Putamen (tissue), 1 donor: ENCODE measurements at regions not wholly inside any gene's neighbourhood (a gene's known extent, or its start where the extent isn't known, plus 50 kb on each side); places are given as distances from the start of the nearest gene placed in this dataset.

Source experiments
- DNase-seq: peaks from one replicate; pipeline ENCODE4 v3.0.0-alpha.2; 2016; ENCODE audit warnings: low spot score

DNA sequence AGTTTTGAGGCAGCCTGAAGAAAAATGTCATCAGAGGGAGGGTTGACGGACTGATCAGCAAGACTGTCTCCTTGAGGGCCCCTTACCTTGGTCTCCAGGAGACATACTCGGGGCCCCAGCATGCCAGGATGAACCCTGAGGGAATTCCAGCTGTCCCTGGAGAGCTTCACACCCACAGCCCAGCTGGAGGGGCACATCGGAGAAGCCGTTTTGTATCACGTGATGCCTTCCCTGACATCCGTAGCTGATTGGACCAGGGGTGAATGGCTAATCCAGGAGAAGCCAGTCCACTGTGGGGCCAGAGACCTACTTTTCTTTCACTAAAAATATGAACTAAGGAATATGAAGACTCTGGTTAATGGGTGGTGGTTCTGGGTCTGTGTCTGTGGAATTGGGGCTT is 86.0 kb upstream of the TP53I11 start:
- DNase-seq: no peak

DNA sequence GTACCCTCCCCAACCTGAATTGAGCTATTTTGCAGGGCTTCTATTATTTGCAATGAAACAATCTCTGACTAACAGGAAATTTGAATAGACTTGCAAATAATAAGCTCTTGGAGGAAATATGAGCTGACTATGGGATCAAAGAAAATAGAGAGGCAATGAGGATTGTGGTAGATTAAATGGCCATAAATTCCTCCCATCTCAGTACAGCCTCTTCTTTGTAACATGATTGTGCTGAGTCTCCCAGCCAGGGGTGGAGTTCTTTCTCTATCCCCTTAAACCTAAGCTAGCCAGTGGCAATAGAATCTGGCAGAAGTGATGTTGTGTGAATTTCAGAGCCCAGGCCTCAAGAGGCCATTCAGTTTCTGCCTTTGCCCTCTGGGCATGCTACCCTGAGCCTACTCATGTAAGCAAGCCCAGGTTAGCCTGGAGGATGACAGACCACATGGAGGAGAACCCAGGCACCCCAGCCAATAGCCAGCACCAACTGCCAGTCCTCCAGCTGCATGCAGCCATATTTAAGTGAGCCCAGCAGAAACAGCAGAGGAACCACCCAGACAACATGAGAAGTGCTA is 86.8 kb upstream of the TP53I11 start:
- DNase-seq: no peak

DNA sequence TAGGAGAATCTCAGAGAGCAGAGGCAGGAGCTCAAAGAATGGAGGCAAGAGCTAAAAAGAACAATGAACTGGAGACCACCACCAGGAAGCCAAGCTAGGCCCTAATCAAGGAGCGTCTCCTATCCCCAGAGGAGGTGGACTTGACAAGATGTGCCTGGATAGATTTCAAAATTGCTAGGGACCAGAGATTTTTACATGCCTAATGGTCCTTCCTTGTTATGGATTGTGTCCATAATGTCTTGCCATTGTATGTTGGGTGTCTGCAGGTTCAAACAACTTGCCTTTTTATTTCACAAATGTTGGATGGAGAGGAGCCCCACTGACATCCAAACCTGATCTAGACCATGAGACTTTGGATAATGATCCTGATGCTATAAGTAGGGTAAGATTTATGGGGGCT is 88.2 kb upstream of the TP53I11 start:
- no peak for DNase-seq

DNA sequence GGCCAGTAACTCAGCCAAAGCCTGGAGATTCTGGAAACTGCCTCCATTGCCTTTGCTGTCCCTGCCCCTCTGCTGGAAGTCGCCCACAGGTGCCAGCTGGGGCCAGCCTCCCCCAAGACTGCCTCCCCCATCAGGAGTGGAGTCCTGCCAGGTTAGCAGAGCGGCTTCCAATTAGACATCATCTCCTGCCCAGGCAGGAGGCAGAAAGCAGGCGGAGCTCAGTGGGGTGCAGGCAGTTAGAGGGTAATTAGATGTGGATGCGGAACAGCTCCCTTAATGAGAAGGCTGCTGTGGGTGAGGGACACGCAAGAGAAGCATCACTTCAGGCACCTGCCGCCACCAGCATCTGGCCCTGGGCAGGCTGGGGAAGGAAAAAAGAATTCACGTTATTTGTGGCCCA is 90.9 kb upstream of the TP53I11 start:
- no peak for DNase-seq

DNA sequence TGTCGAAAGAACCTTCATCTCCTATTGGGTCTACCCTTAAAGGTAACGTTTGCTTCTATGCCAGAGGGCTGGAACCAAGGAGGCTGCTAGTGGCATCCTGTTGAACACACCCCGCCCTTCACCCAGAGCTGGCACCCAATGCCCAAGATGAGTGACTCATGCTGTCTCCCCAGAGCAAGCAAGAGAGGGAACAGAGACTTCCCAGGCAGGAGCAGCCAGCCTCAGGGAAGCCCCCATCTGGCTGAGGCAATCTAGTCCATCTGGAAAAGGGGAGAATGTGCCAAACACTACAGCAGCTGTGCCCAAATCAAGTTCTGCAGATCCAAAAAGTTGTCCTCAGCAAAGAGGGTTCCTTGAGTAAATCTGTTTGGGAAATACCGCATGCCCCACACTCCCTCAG is 91.9 kb upstream of the TP53I11 start:
- no peak for DNase-seq

DNA sequence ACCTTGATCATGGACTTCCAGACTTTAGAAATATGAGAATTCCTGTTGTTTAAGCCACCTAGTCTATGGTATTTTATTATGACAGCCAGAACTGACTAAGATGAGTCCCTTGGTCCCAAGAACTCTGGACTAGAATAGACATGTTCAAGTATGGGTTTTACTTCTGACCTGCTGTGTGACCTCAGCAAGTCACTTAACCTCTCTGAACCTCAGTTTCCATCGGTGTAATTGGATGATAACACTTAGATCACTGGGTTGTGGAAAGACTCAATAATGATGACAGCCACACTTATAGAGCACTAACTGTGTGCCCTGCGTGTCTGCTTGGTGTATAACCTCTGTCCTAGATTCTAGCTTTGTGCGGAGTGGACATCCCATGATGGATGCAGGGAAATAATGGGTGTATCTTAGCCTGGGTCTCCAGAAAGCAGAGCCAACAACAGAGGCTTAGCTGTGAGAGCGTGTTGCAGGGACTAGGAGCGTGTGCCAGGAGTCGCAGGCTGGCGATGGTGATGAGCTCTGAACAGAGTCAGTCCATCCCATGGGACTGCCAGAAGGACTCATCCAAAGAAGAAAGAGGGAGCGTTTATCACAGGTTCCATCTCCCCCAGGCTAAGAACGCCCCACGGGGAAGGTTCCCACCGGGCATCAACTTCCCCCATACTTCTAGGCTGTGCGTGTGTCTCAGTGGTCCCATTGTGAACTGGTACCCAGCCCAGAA is 93.2 kb upstream of the TP53I11 start:
- no peak for DNase-seq

DNA sequence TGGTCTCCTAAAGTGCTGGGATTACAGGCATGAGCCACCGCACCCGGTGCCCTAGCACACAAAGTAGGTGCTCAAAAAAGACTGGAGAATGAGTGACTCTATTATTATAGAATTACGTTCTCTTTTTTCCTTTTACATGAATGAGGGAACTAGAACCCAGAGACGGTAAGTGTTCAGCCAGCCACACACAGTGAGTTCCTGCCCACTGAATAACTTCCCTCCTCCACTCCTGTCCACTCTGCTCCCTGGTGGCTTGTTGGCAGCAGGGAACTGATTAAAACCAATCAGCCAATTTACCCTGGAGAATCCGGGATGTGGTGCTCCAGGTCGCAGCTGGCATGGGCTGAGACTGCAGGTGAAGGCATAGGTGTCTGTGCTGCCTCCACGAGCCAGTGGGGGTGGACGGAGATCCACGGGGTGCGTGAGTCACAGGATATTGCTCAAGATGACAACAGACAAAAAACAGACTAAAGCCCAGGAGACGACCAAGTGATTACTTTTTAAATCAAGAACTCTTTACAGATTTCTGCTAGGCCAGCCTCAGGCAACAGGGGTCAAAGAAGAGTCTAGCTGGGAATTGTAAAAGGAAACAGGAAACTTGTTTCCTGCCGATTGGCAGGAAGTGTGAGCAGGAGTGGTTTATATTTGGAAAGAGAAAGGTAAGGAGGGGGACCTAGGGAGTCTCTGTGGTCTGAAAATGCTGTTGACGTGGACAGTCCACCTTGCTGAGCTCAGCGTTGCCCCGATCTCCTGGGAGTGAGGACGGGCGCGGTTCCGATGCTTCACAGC is 95.2 kb upstream of the TP53I11 start:
- DNase-seq: no peak

DNA sequence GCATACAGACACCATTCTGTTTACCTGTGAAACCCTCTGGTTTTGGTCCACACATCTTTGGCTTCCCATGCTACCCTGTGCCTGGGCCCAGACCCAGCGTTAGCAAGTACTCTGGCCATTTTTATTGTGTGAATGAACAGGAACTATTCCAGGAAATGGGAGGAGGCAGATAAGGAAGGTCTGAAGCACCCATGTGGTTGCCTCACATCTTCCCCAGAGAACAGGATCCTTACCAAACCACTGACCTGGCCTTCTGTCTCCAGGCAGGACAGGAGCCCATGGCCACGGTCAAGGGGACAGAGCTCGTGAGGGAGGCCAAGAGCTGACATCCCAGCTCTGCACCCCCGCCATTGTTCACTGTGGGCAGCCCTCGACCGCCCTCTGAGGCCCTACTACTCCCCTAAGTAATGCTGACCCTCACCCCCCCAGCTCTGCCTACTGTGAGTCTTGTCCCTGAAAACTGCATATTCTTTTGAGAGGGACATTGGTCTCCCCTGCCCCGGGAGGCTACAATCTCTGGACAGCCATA is 97.7 kb upstream of the TP53I11 start:
- no peak for DNase-seq

DNA sequence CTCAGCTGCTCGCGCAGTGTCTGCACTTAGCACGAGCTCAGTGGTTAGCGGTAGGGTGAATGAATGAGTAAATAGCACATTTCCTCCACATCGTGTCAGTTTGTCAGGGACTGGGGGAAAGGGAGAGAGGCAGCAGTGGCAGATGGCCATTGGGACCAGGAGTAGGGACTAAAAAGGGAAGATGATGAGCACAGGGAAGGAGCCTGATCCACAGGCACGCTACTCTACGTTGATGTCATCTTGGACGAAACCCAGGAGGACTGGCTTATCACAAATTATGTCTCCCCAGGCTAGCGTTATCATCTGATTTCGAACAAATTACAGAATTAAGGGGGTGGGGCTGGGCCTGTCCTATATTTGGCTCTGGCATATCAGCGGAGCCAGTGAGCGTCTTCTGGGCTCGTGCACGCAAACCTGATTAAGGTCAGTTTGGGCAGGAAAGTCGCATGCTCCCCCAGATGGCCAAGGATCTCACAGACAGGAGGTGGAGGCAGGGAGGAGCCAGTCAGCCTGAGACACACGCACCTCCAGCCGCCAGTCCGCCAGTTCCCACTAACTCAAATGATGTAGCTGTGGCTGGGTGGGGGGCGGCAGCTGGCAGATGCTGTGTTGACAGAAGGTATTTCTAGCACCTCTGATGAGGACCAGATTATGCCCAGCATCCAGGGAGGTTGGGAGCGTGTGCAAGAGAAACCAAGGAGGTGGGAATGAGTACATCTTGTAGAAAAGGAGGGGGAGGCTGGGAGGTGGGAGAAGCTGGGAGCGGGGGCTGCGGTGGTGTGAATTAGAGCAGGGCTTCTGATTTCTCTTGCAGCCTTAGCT is 97.4 kb upstream of the PRDM11 start:
- DNase-seq: no peak

DNA sequence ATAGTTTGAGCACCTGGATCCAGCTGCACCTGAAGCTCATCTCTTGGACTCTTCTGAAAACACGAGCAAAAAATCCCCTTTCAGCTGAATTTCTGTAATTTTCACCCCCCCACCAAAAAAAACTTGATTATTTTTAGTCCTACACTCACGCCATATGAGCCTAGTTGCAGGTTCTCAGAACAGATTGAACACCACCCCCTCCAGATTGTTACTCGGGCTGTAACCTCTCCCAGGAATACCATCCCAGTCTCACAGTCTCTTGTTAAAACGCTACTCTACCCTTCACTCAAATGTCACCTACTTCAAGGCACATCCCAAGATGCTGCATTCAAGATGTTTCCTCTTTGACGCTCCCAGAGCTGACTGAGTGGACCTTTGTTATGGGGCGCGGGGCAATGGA is 96.3 kb upstream of the PRDM11 start:
- no peak for DNase-seq

DNA sequence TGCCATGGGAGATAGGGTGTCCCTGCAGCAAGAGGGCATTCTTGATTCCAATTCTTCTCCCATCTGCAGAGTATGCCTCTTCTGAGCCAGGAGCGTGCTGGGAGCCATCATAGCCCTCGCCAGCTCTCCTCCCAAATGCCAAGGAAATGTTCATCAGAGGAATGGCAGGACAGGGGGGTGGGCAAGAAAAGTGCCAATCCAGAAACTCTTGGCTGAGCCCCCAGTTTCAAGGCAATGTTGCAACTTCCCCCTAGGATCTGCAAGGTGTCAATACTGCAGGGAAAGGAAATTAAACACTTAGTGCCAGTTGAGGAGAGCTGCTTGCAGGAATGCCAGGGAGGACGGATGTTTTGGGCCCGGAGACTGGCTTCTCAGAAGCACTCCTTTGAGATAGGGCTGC is 94.8 kb upstream of the PRDM11 start:
- DNase-seq: no peak

DNA sequence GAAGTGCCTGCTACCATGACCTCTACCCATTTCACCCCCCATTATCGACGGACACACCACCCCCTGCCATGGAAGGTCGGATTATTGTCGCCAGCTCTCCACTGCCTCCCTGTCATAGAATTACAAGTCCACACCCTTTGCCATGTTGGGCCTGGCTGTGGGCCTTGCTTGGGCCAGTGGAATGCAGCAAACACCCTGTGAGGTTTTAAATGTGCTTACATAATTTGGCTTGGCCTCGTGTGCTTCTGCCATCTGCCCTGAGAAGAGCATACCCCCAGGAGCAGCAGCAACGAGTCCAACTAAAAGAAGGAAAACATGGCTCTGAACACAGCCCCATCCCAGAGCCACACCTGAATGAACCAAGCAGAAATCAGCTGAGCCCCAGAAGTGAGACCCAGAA is 94.1 kb upstream of the PRDM11 start:
- DNase-seq: no peak

DNA sequence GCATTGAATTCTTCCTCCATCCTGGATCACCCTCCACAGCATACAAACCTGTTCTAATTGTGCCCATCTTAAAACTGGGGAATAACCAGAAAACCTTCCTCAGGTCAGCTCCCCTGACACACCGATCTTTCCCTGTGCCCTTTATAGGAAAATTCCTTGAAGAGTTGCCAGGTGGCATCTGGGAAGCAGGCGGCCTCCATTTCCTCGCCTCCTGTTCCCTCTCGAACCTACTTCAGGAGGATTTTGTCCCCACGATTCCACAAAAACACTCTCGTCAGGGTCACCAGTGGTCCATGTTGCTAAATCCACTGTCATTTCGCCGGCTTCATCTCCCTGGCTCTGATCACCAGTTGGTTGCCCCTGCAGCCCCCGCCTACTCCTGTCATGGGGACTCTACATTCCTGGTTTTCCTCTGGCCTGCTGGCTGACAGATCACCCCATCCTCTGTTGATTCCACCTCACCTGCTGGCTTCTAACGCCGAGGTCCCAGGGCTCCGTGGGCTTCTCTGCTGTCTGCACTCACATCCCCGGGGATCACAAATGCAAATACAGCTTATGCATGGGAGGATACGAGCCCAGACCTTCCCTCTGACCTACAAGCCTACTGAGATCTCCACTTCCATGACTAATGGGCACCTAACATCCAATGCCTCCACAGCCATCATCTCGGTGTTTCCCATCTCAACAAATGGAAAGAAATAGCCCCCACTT is 92.5 kb upstream of the PRDM11 start:
- DNase-seq: no peak

DNA sequence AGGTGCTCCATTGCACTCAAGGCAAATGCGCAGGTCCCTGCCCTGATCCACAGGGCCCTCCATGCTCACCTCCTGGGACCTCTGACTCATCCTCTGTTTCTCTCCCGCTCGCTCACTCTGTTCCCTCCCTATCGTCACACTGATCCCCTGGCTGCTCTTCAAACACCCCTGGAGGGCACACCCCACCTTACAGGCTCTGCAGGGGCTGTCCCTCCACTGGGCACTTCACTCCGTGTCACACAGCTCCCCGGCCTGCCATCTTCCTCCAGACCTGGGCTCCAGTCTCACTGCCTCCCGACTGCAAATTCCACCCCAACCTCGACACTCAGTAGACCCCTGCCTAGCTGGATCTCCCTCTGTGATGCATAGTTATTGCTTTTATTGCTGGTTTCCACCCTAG is 91.5 kb upstream of the PRDM11 start:
- DNase-seq: no peak

DNA sequence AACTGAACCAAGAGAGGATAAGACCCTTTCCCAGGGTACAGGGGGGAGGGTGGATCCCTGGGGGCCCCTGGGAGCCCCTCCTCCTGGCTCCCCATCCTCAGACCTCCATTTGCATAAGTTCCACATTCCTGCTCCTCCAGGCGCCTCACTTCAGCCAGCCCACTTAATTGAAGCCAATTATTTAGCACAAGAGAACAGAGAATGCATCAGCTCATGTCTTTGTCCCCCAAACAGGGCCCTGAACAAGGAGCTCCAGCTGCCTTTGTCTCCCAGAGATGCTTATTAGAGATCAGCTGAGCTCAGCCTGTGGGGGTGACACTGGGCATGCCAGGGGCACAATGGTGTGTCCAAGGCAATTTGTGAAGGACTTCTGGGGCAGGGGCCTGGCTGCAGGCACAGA is 89.9 kb upstream of the PRDM11 start:
- DNase-seq: no peak

DNA sequence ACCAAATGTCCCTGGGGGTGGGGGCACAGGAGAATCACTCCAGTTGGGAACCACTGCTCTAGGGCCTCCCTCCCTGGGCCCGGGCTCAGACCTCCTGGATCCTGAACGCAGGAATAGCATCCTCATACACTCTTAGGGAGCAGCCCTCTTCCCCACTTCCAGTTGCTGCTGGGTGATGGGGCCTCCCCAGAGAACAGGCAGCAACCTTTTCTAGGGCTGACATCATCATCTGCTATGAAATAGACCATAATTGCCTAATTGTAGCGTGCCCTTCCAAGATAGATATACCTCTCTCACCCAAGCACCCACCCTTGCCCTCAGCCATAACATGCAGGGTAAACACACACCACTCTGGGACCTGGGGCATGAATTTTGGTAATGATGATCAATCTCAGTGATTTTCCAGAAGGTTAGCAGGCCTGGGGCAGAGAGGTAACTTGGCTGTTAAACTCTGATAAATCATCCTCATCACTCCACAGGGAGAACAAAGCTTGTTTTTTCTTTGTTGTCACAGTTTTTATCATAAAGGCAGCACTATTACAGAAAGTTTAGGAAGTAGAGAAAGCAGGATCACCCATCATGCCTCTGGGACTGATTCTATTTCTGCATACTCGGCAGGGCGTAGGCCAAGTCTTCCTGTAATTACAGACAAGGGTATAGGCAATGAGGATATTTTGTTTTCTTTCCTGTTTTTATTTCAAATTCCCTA is 88.3 kb upstream of the PRDM11 start:
- DNase-seq: no peak

DNA sequence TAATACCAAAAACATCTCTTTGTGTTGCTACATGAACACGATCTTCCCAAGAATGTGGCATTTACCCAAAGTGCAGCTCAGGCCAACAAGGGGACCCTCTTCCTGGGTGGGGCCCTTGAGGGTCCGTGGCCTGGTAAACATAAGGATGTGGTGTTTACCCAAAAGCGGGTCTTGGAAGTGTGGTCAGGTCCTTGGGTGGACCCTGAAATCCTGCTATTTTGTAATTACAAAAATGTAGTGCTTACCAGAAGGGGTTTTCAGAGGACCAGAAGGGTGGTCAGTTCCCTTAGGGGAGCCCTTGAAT is 87.8 kb upstream of the PRDM11 start:
- no peak for DNase-seq

DNA sequence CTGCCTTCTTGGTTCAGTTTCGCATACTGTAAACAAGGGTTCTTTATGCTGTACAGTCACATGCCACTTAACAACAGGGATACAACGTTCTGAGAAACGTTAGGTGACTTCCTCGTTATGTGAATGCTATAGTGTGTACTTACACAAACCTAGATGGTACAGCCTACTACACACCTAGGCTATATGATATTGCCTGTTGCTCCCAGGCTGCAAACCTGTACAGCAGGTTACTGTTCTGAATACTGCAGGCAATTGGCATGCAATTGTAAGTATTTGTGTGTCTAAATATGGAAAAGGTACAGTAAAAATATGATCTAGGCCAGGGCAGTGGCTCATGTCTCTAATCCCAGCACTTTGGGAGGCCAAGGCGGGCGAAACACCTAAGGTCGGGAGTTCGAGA is 85.7 kb upstream of the PRDM11 start:
- no peak for DNase-seq

DNA sequence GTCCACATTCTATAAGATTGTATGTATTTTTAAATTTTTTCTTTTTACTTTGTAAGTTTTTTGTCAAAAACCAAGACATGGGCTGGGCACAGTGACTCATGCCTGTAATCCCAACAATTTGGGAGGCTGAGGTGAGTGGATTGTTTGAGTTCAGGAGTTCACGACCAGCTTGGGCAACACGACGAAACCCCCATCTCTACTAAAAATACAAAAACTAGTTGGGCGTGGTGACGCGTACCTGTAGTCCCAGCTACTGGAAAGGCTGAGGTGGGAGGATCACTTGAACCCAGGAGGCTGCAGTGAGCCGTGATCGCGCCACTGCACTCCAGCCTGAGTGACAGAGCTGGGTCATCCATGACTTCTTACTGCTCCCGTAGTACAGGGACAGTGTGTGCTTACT is 84.8 kb upstream of the PRDM11 start:
- DNase-seq: no peak

DNA sequence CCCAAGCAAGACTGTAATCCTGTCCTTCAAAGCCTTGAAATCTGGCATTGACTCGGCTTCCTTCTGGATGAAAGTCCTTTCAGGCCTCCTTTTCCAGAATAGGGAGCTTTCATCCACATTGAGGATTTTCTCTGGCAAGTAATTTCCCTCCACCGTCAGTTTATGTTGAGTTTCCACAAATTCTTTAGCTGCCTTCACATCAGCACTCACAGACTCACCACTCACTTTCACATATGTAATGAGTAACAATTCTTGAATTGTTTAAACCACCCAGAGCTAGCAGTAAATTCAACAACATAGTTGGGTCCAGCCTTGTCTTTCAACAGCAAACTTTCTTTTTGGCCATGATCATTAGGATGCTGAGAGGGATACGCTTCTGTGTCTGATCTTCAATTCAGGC is 84.3 kb upstream of the PRDM11 start:
- no peak for DNase-seq

DNA sequence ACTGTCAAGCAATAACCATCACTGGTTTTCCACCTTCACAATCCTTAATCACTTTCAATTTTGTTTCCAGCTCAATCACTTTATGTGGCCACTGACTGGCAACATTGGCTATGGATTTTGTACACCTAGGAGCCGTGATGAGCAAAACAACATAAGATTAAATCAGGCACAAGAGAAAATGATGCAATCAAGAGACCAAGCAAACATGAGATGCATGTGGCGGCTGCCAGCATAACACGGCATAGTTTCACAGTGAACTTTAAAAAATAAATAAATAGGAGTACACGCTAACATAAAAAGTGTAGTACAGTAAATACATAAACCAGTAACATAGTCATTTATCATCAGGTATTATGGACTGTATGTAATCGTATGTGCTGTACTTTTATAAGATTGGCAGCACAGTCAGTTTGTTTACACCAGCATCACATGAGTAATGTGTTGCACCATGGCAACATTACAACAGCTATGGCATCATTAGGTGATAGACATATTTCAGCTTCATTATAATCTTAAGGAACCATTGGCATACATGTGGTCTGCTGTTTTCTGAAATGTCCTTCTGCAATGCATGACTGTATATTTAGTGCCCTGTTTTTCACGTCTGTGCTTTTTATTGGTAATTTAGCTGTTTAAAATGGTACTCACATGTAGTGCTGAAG is 83.3 kb upstream of the PRDM11 start:
- no peak for DNase-seq
